HEK293T (cell line): ENCODE measurements at regions not wholly inside any gene's neighbourhood (a gene's known extent, or its start where the extent isn't known, plus 50 kb on each side); places are given as distances from the start of the nearest gene placed in this dataset.

Experiments used
- ARNT ChIP-seq: fragments of 450-650 bp; IDR thresholded peaks from 2 replicates; pipeline ENCODE4 v1.6.1; 2017; ENCODE audit warnings: mild to moderate bottlenecking
- BHLHE40 ChIP-seq: fragments of 450-650 bp; IDR thresholded peaks from 2 replicates; pipeline ENCODE4 v1.6.1; 2016; ENCODE audit warnings: mild to moderate bottlenecking, moderate library complexity, borderline replicate concordance
- CTBP1 ChIP-seq: fragments of 450-650 bp; IDR thresholded peaks from 2 replicates; pipeline ENCODE4 v1.6.1; 2016; ENCODE audit warnings: borderline replicate concordance
- ELF4 ChIP-seq: fragments of 450-650 bp; IDR thresholded peaks from 2 replicates; pipeline ENCODE4 v1.6.1; 2017; ENCODE audit warnings: antibody characterized with exemption
- FOXA1 ChIP-seq: fragments of 450-650 bp; IDR thresholded peaks from 2 replicates; pipeline ENCODE4 v1.6.1; 2016; ENCODE audit warnings: mild to moderate bottlenecking
- FOXK2 ChIP-seq: fragments of 450-650 bp; IDR thresholded peaks from 2 replicates; pipeline ENCODE4 v1.6.1; 2016; ENCODE audit warnings: mild to moderate bottlenecking
- FOXM1 ChIP-seq: fragments of 450-650 bp; IDR thresholded peaks from 2 replicates; pipeline ENCODE4 v1.6.1; 2017; ENCODE audit warnings: mild to moderate bottlenecking, borderline replicate concordance
- HDGF ChIP-seq: fragments of 450-650 bp; IDR thresholded peaks from 2 replicates; pipeline ENCODE4 v1.6.1; 2017; ENCODE audit warnings: antibody characterized with exemption, borderline replicate concordance
- L3MBTL2 ChIP-seq: fragments of 450-650 bp; conservative IDR thresholded peaks from 2 replicates; pipeline ENCODE4 v1.6.1; 2016; ENCODE audit warnings: mild to moderate bottlenecking
- NFRKB ChIP-seq: fragments of 450-650 bp; IDR thresholded peaks from 2 replicates; pipeline ENCODE4 v1.6.1; 2016; ENCODE audit warnings: mild to moderate bottlenecking, moderate library complexity
- PKNOX1 ChIP-seq: fragments of 450-650 bp; IDR thresholded peaks from 2 replicates; pipeline ENCODE4 v1.6.1; 2016
- SP1 ChIP-seq: fragments of 450-650 bp; IDR thresholded peaks from 2 replicates; pipeline ENCODE4 v1.6.1; 2017
- SUZ12 ChIP-seq: fragments of 450-650 bp; IDR thresholded peaks from 2 replicates; pipeline ENCODE4 v1.6.1; 2016; ENCODE audit warnings: mild to moderate bottlenecking
- TARDBP ChIP-seq: fragments of 450-650 bp; IDR thresholded peaks from 2 replicates; pipeline ENCODE4 v1.6.1; 2016

GRCh38 chr5:165722401-165722800 is 2217.0 kb downstream of the MAT2B start:
- no peak for TF ChIP-seq ARNT
- TF ChIP-seq SP1, result no peak
- no peak for TF ChIP-seq ELF4
- TF ChIP-seq HDGF, result no peak
- TF ChIP-seq BHLHE40, result no peak
- no peak for TF ChIP-seq TARDBP
- no peak for TF ChIP-seq PKNOX1
- TF ChIP-seq FOXM1, result no peak
- no peak for TF ChIP-seq L3MBTL2
- TF ChIP-seq CTBP1, result no peak
- no peak for TF ChIP-seq SUZ12
- TF ChIP-seq NFRKB, result no peak
- no peak for TF ChIP-seq FOXK2
- no peak for TF ChIP-seq FOXA1
